PFSK-1 (cell line): ENCODE measurements at regions not wholly inside any gene's neighbourhood (a gene's known extent, or its start where the extent isn't known, plus 50 kb on each side); places are given as distances from the start of the nearest gene placed in this dataset.

Source experiments
- FOXP2 ChIP-seq: optimal IDR thresholded peaks from 2 replicates; pipeline ENCODE3; 2011; ENCODE audit warnings: borderline replicate concordance, control low read depth, inconsistent platforms; ENCODE audit not compliant: insufficient read depth; ENCODE audit errors: extremely low read length, extremely low read depth
- POLR2AphosphoS5 ChIP-seq: IDR thresholded peaks from 2 replicates; pipeline ENCODE4 v1.6.1; 2012; ENCODE audit warnings: low read depth, mild to moderate bottlenecking, control low read depth, low read length, moderate library complexity
- SIN3A ChIP-seq: IDR thresholded peaks from 2 replicates; pipeline ENCODE4 v1.6.1; 2012; ENCODE audit warnings: mild to moderate bottlenecking, low read length, moderate library complexity, borderline replicate concordance; ENCODE audit not compliant: insufficient read depth
- TAF1 ChIP-seq: IDR thresholded peaks from 2 replicates; pipeline ENCODE4 v1.6.1; 2012; ENCODE audit warnings: low read length, control low read depth, borderline replicate concordance; ENCODE audit not compliant: insufficient read depth
- TF ChIP-seq, protein P1 (sequence below), 2 experiments: IDR thresholded peaks; 2 replicates each; pipeline versions ENCODE4 v1.6.1 to v1.8.0; 2011 to 2012; ENCODE audit warnings: low read depth in 2 of 2, low read length in 2 of 2, control low read depth in 1 of 2, inconsistent platforms in 1 of 2, mild to moderate bottlenecking in 1 of 2, moderate library complexity in 1 of 2; ENCODE audit not compliant: insufficient read depth in 1 of 2

DNA sequence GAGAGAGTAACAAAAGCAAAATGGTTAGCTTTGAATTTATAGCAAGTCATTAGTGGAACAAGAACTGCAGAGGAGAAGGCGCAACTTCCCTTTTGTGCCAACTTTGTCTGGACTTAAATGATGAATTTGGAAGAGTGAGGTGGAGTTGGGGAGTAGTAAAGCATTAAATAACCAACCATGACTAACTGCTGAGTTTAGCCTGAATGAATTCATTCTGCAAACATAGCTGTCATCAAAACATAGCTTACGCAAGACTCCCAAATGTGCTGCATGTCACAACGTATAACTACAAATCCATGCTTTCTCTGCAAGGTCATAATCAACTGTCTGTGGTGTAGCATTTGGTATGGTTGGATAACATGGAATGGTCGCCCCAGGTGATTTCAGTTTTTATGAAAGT lies 75.9 kb upstream of the RPL34 start:
- no peak for TF ChIP-seq POLR2AphosphoS5
- TF ChIP-seq FOXP2: no peak
- TF ChIP-seq SIN3A: no peak
- TF ChIP-seq TAF1: no peak
- TF ChIP-seq, protein P1, sequence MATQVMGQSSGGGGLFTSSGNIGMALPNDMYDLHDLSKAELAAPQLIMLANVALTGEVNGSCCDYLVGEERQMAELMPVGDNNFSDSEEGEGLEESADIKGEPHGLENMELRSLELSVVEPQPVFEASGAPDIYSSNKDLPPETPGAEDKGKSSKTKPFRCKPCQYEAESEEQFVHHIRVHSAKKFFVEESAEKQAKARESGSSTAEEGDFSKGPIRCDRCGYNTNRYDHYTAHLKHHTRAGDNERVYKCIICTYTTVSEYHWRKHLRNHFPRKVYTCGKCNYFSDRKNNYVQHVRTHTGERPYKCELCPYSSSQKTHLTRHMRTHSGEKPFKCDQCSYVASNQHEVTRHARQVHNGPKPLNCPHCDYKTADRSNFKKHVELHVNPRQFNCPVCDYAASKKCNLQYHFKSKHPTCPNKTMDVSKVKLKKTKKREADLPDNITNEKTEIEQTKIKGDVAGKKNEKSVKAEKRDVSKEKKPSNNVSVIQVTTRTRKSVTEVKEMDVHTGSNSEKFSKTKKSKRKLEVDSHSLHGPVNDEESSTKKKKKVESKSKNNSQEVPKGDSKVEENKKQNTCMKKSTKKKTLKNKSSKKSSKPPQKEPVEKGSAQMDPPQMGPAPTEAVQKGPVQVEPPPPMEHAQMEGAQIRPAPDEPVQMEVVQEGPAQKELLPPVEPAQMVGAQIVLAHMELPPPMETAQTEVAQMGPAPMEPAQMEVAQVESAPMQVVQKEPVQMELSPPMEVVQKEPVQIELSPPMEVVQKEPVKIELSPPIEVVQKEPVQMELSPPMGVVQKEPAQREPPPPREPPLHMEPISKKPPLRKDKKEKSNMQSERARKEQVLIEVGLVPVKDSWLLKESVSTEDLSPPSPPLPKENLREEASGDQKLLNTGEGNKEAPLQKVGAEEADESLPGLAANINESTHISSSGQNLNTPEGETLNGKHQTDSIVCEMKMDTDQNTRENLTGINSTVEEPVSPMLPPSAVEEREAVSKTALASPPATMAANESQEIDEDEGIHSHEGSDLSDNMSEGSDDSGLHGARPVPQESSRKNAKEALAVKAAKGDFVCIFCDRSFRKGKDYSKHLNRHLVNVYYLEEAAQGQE (IDR thresholded peaks at IDR 0.05; ENCODE audit: insufficient read depth in 1 of 2, low read depth in 2 of 2, low read length in 2 of 2): no peak

DNA sequence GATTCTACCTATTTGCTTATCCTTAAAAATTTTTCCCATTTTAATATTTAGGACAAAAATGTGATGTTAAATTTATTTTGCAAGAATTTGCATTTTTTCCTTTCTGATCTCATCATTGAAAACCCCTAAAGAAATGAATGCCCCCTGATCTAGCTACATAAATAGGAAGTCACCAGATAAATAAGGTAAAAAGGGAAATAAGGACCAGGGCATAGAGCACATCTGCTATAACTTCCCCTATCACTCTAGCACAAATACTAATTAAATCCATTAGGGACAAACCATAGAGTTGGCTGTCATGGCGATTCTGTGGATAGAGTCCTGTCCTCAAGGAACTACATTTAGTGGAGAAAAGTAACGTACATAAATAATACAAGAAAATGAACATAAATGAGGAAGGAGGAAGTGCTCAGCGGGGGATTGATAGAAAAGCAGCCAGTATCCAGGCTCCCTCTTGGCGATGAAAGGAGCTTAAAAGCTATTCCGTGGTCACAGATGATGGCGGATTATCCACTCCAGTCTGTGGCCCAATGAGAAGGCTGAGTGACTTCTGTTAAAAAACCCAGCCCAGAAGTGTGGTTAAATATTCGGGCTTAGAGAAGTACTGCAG lies 76.9 kb upstream of the RPL34 start:
- TF ChIP-seq TAF1 (no peak), POLR2AphosphoS5 (no peak), FOXP2 (no peak), SIN3A (no peak)
- TF ChIP-seq, protein P1 (IDR thresholded peaks at IDR 0.05; ENCODE audit: insufficient read depth in 1 of 2, low read depth in 2 of 2, low read length in 2 of 2): no peak

DNA sequence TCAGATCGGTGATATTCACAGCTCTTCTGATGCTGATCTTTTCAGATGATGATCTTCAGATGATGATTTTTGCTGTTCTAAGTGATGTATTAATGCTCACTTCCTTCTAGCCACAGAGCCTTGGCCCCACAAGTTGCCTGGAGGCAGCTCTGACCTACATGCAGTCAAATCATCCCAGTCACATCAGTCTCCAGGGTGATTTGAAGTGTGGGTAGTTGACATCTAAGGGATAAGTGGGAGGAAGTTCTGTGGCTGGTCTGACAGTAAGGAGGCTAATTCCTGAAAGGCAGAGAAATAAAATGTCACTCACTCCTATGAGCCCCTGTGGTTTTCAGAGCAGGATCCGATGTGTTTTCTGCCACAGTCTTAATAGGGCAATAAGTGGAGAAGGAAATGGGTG lies 79.8 kb upstream of the RPL34 start:
- TF ChIP-seq FOXP2 (no peak), SIN3A (no peak), POLR2AphosphoS5 (no peak), TAF1 (no peak)
- TF ChIP-seq, protein P1 (IDR thresholded peaks at IDR 0.05; ENCODE audit: insufficient read depth in 1 of 2, low read depth in 2 of 2, low read length in 2 of 2): 0 out of 4 replicates have a peak, but pooled peaks of 1 of the 2 experiments have one; percentile 14

DNA sequence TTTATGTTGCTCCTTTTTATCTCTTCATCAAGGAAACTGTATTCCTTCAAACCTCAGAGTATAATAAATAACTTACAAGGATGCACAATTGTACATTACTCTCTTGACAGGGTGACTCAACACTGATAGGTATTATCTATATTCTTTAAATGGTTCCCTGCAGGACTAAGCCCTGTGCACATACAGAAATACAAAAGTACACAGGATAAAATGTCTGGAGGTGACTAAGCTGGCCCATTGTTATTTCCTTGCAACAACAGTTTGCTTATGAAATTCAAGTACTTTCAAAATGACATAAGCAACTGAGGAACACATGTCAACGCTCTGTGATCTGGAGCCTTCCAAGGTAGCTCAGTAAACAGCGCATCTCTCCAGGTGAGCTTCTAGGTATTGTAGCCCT lies 83.8 kb upstream of the RPL34 start:
- TF ChIP-seq, protein P1 (IDR thresholded peaks at IDR 0.05; ENCODE audit: insufficient read depth in 1 of 2, low read depth in 2 of 2, low read length in 2 of 2): no peak
- TF ChIP-seq TAF1 (no peak), FOXP2 (no peak), POLR2AphosphoS5 (no peak), SIN3A (no peak)

DNA sequence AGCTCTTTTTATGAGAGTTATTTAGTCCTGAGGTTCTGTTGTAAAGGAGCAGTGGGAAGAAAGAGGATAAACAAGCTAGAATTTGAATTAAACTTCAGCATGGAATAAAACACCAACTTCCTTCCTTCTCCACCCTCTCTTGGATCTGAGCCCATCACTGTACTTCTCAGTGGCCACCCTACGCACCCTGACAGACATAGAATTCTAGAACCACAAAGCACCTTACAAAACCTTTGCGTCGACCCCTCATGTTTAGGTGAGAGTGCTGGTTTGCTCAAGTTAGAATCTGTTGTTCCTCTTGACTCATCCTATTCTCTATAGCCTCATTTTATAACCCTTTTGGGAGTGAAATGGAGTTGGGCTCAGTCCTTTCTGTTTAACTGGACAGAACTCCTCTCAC lies 84.6 kb upstream of the RPL34 start:
- TF ChIP-seq FOXP2 (no peak), POLR2AphosphoS5 (no peak), TAF1 (no peak), SIN3A (no peak)
- TF ChIP-seq, protein P1 (IDR thresholded peaks at IDR 0.05; ENCODE audit: insufficient read depth in 1 of 2, low read depth in 2 of 2, low read length in 2 of 2): no peak
